Activated T-helper 17 cell treated with anti-CD3 and anti-CD28 coated beads, Interleukin-2, amount 50 U/mL, for 72 hours (primary cell): ENCODE measurements at regions not wholly inside any gene's neighbourhood (a gene's known extent, or its start where the extent isn't known, plus 50 kb on each side); places are given as distances from the start of the nearest gene placed in this dataset.
"Not testable (repeated sequence)": the region's sequence is repeated elsewhere in the genome, so short reads cannot be mapped to it uniquely, and the experiment has no call there.

Experiments
- ATAC-seq: fragments of 150-1000 bp; cut with Tn5 transposase; replicated peaks from 2 replicates; pipeline ENCODE4 v1.10.0; 2021; ENCODE audit warnings: mild to moderate bottlenecking, moderate library complexity
- H3K27ac Mint-ChIP-seq: one replicate; pipeline ENCODE4 v1.8.0; 2022; ENCODE audit warnings: mixed read lengths
- H3K27me3 Mint-ChIP-seq: one replicate; pipeline ENCODE4 v1.8.0; 2022; ENCODE audit warnings: mixed read lengths
- H3K36me3 Mint-ChIP-seq: one replicate; pipeline ENCODE4 v1.8.0; 2022; ENCODE audit warnings: low read depth, mild to moderate bottlenecking, mixed read lengths
- H3K4me1 Mint-ChIP-seq: one replicate; pipeline ENCODE4 v1.8.0; 2022; ENCODE audit warnings: mixed read lengths
- H3K4me3 Mint-ChIP-seq: one replicate; pipeline ENCODE4 v1.8.0; 2022; ENCODE audit warnings: mild to moderate bottlenecking, mixed read lengths
- H3K9me3 Mint-ChIP-seq: one replicate; pipeline ENCODE4 v1.8.0; 2022; ENCODE audit warnings: mixed read lengths

GRCh38 chr5:83001796-83002381, 75.3 kb downstream of the TMEM167A start:
- Mint-ChIP-seq H3K36me3 (no peaks in the 10 kb centered on the region), H3K4me3 (no peak overlapping the region)

DNA sequence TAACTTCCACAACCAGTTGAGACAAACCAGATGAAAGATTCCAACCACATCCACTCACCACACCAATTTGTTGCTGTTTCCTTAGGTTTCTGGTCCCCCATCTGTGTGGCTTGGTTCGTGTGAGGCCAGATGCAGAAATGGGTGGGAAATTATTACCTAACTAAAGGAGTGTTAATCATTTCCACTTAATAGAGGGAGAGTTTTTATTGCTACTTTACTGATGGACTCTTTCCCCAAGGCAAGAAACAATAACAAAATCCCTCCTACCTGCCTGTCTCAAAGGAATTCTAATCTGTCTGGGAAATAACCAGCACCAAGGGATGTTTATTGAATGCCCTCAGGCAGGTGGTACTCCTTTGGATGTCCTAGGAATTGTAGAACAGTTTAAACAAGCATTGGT, 76.3 kb downstream of the TMEM167A start:
- Mint-ChIP-seq H3K4me3 (no peak overlapping the region), H3K4me1 (no peaks in the 10 kb centered on the region), H3K27ac (no peak overlapping the region), H3K36me3 (no peaks in the 10 kb centered on the region), H3K27me3 (no peaks in the 10 kb centered on the region), H3K9me3 (no peaks in the 10 kb centered on the region)
- ATAC-seq = no peak

More at GRCh38 chr5:83001796-83002381, 75.3 kb downstream of the TMEM167A start:
- H3K4me1 Mint-ChIP-seq = no peaks in the 10 kb centered on the region
- ATAC-seq = no peak
- H3K9me3 Mint-ChIP-seq = no peaks in the 10 kb centered on the region
- H3K27ac Mint-ChIP-seq = no peak overlapping the region
- peaks cover 4% of the 10 kb centered on the region for H3K27me3 Mint-ChIP-seq

DNA sequence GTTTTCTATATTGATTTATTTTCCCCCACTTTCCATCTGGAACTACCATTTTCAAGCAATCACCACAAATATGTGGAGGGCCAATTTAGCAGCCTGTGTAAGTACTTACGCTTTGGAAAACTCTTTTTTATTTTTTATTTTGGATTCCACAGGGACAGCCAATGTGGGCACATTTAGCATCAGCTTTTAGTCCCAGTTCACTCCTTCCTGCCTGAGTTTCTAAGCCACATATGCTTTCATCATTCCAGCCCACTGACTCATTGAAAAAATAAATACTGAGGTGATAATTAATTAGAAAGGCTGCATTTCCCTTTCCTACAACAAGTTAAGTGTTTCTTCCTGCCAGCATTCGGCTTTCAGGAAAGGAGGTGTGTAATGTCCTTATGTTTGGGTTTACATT, 76.8 kb downstream of the TMEM167A start:
- no peak for ATAC-seq
- no peaks in the 10 kb centered on the region for H3K4me1 Mint-ChIP-seq
- H3K36me3 Mint-ChIP-seq = no peaks in the 10 kb centered on the region
- H3K27ac Mint-ChIP-seq = no peak overlapping the region
- no peaks in the 10 kb centered on the region for H3K9me3 Mint-ChIP-seq
- no peak overlapping the region for H3K4me3 Mint-ChIP-seq
- no peaks in the 10 kb centered on the region for H3K27me3 Mint-ChIP-seq

DNA sequence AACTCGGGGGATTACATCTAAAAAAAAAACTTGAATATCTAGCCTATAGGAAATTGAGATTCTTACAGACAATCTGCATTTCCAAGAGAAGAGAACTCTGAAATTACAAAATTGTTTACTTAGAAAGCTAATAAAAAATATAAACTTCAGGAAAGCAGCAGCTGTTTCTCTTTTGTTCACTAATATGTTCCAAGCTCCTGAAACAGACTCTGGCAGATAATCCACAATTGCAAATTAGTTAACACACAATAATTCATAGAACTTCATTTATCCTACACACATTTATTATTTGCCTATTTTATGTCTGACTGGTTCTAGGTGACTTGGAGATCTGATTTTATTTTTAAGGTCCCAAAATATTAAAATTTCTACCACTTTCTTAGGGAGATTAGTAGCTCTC, 83.8 kb downstream of the TMEM167A start:
- no peak overlapping the region for H3K4me3 Mint-ChIP-seq
- H3K4me1 Mint-ChIP-seq = no peaks in the 10 kb centered on the region
- no peak for ATAC-seq
- H3K9me3 Mint-ChIP-seq = no peaks in the 10 kb centered on the region
- H3K27ac Mint-ChIP-seq = no peak overlapping the region
- H3K27me3 Mint-ChIP-seq = no peaks in the 10 kb centered on the region
- H3K36me3 Mint-ChIP-seq = no peaks in the 10 kb centered on the region

DNA sequence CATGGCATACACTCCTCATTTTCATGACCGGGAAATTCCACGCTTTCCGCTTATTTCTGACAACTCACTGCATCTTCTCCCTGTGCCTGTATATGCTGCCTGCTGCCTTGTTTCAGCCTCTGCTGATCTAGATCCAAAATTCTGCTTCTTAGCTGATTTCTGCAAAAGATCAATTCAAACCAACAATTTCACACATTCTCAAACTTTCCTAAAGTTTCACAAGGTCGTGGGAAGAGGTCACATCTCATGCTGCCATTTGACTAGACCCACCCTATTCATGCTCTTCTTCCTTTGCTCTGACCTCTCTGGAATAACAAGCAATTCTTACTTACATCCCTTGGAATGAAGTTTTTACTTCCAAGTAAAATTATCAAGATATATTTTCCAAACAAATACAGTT, 84.5 kb downstream of the TMEM167A start:
- Mint-ChIP-seq H3K4me3 (no peak overlapping the region), H3K4me1 (no peaks in the 10 kb centered on the region), H3K27me3 (no peaks in the 10 kb centered on the region), H3K27ac (no peak overlapping the region), H3K36me3 (no peaks in the 10 kb centered on the region), H3K9me3 (no peaks in the 10 kb centered on the region)
- ATAC-seq = no peak

DNA sequence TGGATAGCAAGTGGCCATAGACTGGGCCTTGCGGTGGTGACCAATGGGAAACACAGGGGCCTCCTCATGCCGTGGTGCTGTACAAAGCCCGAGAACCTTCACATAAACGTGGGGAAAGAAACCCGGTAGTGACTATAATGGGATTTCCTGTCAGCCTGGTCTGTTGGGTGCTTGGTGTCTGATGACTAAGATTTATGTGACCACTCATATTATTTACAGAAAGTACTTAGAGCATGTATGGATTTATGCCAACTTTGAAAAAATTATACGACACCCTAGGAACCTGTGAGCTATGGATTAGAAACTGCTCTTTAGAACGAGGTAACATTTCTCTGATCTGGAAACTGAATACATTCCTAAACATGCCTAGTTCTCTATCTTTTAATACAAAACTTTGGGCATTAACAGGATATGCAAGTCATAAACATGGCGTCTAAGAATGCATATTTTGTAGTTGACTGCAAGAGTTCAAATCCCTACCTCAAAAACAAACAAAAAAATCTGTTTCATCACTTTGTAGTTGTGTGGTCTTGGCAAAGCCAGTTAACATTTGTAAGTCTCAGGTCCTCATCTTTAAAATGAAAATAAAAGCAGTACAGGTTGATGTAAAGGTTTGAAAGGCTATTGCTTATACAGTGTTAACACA, 85.4 kb downstream of the TMEM167A start:
- no peak overlapping the region for H3K27ac Mint-ChIP-seq
- no peak for ATAC-seq
- H3K9me3 Mint-ChIP-seq = no peaks in the 10 kb centered on the region
- no peaks in the 10 kb centered on the region for H3K36me3 Mint-ChIP-seq
- no peaks in the 10 kb centered on the region for H3K4me1 Mint-ChIP-seq
- H3K27me3 Mint-ChIP-seq = peaks cover 4% of the 10 kb centered on the region
- no peak overlapping the region for H3K4me3 Mint-ChIP-seq

- ATAC-seq = no peak
- no peak overlapping the region for H3K4me3 Mint-ChIP-seq
- H3K9me3 Mint-ChIP-seq = no peaks in the 10 kb centered on the region
- H3K36me3 Mint-ChIP-seq = no peaks in the 10 kb centered on the region
- H3K4me1 Mint-ChIP-seq = no peaks in the 10 kb centered on the region
- H3K27ac Mint-ChIP-seq = no peak overlapping the region
- H3K27me3 Mint-ChIP-seq = peaks cover 4% of the 10 kb centered on the region
Observed at GRCh38 chr5:82991059-82991458, 86.1 kb downstream of the TMEM167A start.

- no peaks in the 10 kb centered on the region for H3K4me1 Mint-ChIP-seq
- no peaks in the 10 kb centered on the region for H3K36me3 Mint-ChIP-seq
- peaks cover 4% of the 10 kb centered on the region for H3K27me3 Mint-ChIP-seq
- ATAC-seq = no peak
- H3K4me3 Mint-ChIP-seq = no peak overlapping the region
- no peak overlapping the region for H3K27ac Mint-ChIP-seq
- no peaks in the 10 kb centered on the region for H3K9me3 Mint-ChIP-seq
Observed at GRCh38 chr5:82987188-82987587, 90.0 kb downstream of the TMEM167A start.

- peaks cover 4% of the 10 kb centered on the region for H3K27me3 Mint-ChIP-seq
- no peaks in the 10 kb centered on the region for H3K9me3 Mint-ChIP-seq
- H3K36me3 Mint-ChIP-seq = no peaks in the 10 kb centered on the region
- no peaks in the 10 kb centered on the region for H3K4me1 Mint-ChIP-seq
- H3K4me3 Mint-ChIP-seq = no peak overlapping the region
- no peak for ATAC-seq
- no peak overlapping the region for H3K27ac Mint-ChIP-seq
Observed at GRCh38 chr5:82986404-82986803, 90.8 kb downstream of the TMEM167A start.

DNA sequence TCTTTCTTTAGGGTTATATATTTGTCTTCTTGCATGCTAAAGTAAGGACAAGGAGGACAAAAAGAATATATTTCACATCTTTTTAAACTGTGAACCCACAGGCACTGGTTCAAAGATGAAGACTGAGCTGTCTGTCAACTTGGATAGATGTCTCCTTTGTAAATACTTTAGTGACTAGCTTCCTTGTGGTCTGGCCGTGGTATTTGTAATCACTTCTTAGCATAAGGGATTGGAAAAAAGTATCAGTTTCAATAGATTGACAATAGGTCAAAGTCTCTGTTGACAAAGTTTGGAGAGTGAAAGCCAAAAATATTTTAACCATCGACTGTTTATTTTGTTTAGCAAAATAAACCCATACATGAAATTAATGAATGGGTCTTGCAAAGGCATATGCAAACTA, 91.4 kb downstream of the TMEM167A start:
- no peak overlapping the region for H3K4me3 Mint-ChIP-seq
- H3K27ac Mint-ChIP-seq = no peak overlapping the region
- no peaks in the 10 kb centered on the region for H3K4me1 Mint-ChIP-seq
- H3K27me3 Mint-ChIP-seq = peaks cover 4% of the 10 kb centered on the region
- no peaks in the 10 kb centered on the region for H3K36me3 Mint-ChIP-seq
- ATAC-seq = no peak
- no peaks in the 10 kb centered on the region for H3K9me3 Mint-ChIP-seq

DNA sequence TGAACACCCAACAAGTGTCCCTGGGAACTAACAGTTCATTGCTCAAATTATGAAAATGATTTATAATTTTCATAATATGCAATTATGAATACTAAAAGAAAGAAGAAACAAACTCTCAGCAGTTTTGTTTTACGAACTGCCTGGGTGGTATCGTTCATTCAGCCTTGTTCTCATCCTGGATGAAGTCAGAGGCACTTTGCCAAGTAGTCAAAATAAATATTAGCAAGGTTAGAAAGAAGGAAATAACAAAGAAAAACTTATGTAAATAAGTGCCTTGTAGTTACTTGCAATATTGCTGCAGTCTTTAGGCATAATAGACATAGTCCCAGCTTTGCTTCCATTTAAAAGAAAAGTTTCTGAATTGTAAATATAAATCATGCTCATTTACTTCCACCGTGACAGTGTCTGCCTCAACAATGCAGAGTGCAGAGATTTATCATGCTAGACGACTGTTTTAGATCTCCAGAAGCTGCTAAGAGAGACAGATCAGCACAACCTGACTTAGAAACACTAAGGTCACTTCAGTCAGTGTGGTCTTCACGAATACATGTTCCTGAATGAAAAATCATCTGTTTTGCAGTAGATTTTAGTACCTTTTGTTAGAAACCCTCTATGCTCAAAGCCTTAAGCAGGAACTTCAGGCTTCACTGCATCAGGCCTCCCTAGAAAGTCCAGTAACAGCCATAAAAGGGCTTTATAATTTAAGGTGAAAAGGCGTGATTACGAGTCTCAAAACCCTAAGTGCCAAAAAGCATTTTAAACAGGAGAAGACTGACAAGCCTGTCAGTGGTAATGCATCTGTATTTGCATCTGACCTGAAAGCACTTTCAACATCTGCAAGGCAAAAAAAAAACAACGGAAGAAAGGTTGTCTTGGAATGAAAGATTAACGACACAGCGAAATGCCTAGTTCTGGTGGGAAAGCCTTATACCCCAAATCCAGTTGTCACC, 92.1 kb downstream of the TMEM167A start:
- Mint-ChIP-seq H3K36me3 (no peaks in the 10 kb centered on the region), H3K27ac (no peak overlapping the region), H3K4me1 (no peaks in the 10 kb centered on the region), H3K27me3 (peaks cover 4% of the 10 kb centered on the region), H3K4me3 (no peak overlapping the region), H3K9me3 (no peaks in the 10 kb centered on the region)
- no peak for ATAC-seq

DNA sequence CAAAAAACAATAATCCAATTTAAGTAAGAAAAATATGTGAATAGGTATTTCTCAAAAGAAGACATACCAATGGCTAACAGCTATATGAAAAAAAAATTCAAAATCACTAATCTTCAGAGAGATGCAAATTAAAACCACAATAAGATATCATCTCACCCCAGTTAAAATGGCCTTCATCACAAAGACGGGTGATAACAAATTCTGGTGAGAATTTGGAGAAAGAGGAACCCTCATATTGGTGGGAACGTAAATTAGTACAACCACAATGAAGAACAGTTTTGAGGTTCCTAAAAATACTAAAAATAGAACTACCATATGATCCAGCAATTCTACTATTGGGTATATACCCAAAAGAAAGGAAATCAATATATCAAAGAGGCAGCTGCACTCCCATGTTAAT, 94.3 kb downstream of the TMEM167A start:
- no peaks in the 10 kb centered on the region for H3K4me1 Mint-ChIP-seq
- no peaks in the 10 kb centered on the region for H3K36me3 Mint-ChIP-seq
- H3K27me3 Mint-ChIP-seq = peaks cover 4% of the 10 kb centered on the region
- H3K9me3 Mint-ChIP-seq = peaks cover 6% of the 10 kb centered on the region
- no peak for ATAC-seq
- H3K27ac Mint-ChIP-seq = no peak overlapping the region
- no peak overlapping the region for H3K4me3 Mint-ChIP-seq

- peaks cover 26% of the 10 kb centered on the region for H3K9me3 Mint-ChIP-seq
- not testable (repeated sequence) for ATAC-seq, H3K36me3 Mint-ChIP-seq, H3K4me1 Mint-ChIP-seq, H3K27ac Mint-ChIP-seq, H3K27me3 Mint-ChIP-seq, H3K4me3 Mint-ChIP-seq
Observed at GRCh38 chr5:82976887-82977286, 100.3 kb downstream of the TMEM167A start.

GRCh38 chr5:82975812-82976211, 101.4 kb downstream of the TMEM167A start:
- peaks cover 5% of the 10 kb centered on the region for H3K4me1 Mint-ChIP-seq
- H3K36me3 Mint-ChIP-seq = no peaks in the 10 kb centered on the region
- peaks cover 26% of the 10 kb centered on the region for H3K9me3 Mint-ChIP-seq
- ATAC-seq = peak; percentile 81
- no peak overlapping the region for H3K27ac Mint-ChIP-seq
- no peak overlapping the region for H3K4me3 Mint-ChIP-seq
- H3K27me3 Mint-ChIP-seq = no peaks in the 10 kb centered on the region

DNA sequence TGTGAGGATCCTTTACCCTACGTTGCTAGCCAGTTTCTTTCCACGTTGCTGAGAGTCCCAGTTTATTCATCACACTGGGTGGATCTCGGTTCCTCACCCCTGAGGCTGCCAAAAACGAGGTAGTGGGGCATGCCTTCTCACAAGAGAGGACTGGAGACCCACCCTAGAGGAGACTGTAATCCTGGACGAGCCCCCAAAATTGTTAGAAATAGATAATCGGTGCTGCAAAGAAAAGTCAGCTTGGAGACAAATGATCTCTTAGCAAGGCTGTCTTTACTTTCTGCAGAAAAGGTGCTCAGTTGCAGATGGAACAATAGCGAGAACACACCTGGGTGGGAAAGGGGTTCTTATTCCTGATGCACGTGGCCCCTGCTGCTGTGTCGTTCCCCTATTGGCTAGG, 101.8 kb downstream of the TMEM167A start:
- Mint-ChIP-seq H3K4me1 (peaks cover 5% of the 10 kb centered on the region), H3K4me3 (no peak overlapping the region), H3K27me3 (no peaks in the 10 kb centered on the region), H3K36me3 (no peaks in the 10 kb centered on the region), H3K9me3 (peaks cover 26% of the 10 kb centered on the region), H3K27ac (no peak overlapping the region)
- ATAC-seq = no peak
